ENCODE measurements at regions not wholly inside any gene's neighbourhood (a gene's known extent, or its start where the extent isn't known, plus 50 kb on each side); places are given as distances from the start of the nearest gene placed in this dataset.

- Histone ChIP-seq H3K9ac (no peak overlapping the region), H3K79me2 (ENCODE audit: low read depth) (no peaks in the 10 kb centered on the region), H4K20me1 (ENCODE audit: low read depth) (no peaks in the 10 kb centered on the region), H3K27ac (no peak overlapping the region), H3F3A (ENCODE audit: low read depth) (no peaks in the 10 kb centered on the region), H2AFZ (replicated peaks) (no peak overlapping the region), H3K9me3 (ENCODE audit: low read depth) (no peaks in the 10 kb centered on the region), H3K4me1 (no peaks in the 10 kb centered on the region), H3K4me3 (no peak overlapping the region), H3K27me3 (no peaks in the 10 kb centered on the region), H3K4me2 (no peak overlapping the region), H3K36me3 (no peaks in the 10 kb centered on the region)
- H3K27ac Mint-ChIP-seq: no peak overlapping the region
- no peak for TF ChIP-seq EZH2 (IDR thresholded peaks at IDR 0.05)
- TF ChIP-seq, protein P1, sequence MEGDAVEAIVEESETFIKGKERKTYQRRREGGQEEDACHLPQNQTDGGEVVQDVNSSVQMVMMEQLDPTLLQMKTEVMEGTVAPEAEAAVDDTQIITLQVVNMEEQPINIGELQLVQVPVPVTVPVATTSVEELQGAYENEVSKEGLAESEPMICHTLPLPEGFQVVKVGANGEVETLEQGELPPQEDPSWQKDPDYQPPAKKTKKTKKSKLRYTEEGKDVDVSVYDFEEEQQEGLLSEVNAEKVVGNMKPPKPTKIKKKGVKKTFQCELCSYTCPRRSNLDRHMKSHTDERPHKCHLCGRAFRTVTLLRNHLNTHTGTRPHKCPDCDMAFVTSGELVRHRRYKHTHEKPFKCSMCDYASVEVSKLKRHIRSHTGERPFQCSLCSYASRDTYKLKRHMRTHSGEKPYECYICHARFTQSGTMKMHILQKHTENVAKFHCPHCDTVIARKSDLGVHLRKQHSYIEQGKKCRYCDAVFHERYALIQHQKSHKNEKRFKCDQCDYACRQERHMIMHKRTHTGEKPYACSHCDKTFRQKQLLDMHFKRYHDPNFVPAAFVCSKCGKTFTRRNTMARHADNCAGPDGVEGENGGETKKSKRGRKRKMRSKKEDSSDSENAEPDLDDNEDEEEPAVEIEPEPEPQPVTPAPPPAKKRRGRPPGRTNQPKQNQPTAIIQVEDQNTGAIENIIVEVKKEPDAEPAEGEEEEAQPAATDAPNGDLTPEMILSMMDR (IDR thresholded peaks at IDR 0.05): no peak
- TF ChIP-seq EZH2phosphoT487 (IDR thresholded peaks at IDR 0.05): no peak
- H3K4me1 Mint-ChIP-seq: peaks cover 3% of the 10 kb centered on the region
- no peak overlapping the region for H3K4me3 Mint-ChIP-seq
- H3K36me3 Mint-ChIP-seq: no peaks in the 10 kb centered on the region
- no peaks in the 10 kb centered on the region for H3K9me3 Mint-ChIP-seq
- no peaks in the 10 kb centered on the region for H3K27me3 Mint-ChIP-seq (ENCODE audit: insufficient read depth, low read depth)
- no peak for DNase-seq (ENCODE audit: low spot score)
Measured at GRCh38 chr14:87067591-87067990, 925.4 kb downstream of the GALC start.

GRCh38 chr14:87067061-87067460 is 925.9 kb downstream of the GALC start:
- no peaks in the 10 kb centered on the region for H3K9me3 Mint-ChIP-seq
- Histone ChIP-seq H3K4me1 (no peaks in the 10 kb centered on the region), H3K4me2 (no peak overlapping the region), H3F3A (ENCODE audit: low read depth) (no peaks in the 10 kb centered on the region), H3K27me3 (no peaks in the 10 kb centered on the region), H3K27ac (no peak overlapping the region), H3K79me2 (ENCODE audit: low read depth) (no peaks in the 10 kb centered on the region), H2AFZ (replicated peaks) (no peak overlapping the region), H4K20me1 (ENCODE audit: low read depth) (no peaks in the 10 kb centered on the region), H3K9me3 (ENCODE audit: low read depth) (no peaks in the 10 kb centered on the region), H3K4me3 (no peak overlapping the region), H3K9ac (no peak overlapping the region), H3K36me3 (no peaks in the 10 kb centered on the region)
- H3K27me3 Mint-ChIP-seq (ENCODE audit: insufficient read depth, low read depth): no peaks in the 10 kb centered on the region
- H3K27ac Mint-ChIP-seq: no peak overlapping the region
- H3K36me3 Mint-ChIP-seq: no peaks in the 10 kb centered on the region
- TF ChIP-seq, protein P1 (IDR thresholded peaks at IDR 0.05): no peak
- H3K4me1 Mint-ChIP-seq: peaks cover 3% of the 10 kb centered on the region
- H3K4me3 Mint-ChIP-seq: no peak overlapping the region
- DNase-seq (ENCODE audit: low spot score): no peak

DNA sequence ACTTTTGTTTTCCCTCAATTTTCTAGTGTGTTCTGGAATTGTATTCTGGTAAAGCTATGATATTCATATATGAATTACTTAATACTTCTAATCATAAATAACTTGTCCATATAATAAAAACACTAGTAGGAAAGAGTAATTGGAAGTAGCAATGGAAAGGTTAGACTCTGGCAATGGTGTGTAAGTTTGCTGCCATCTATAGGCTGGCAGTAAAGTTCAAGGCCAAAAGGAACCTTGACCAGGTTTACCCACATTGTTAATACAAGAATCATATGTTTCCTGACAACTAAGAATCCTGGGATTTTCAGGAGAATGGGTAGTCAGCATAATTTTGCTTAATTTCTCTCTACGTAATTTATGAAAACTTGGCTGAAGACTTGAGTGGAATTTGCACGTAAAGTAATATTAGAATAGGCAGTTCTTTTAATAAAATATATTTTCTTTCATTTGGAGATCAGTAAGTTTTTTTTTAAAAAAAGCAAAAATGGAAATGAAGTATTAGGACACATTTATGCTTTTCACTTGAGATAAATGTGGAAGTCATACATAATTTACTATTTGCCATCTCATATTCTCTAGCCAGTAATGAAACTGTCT is 926.7 kb downstream of the GALC start:
- no peaks in the 10 kb centered on the region for H3K36me3 Mint-ChIP-seq
- H3K4me1 Mint-ChIP-seq: peaks cover 3% of the 10 kb centered on the region
- no peak overlapping the region for H3K4me3 ChIP-seq
- no peak overlapping the region for H3K27ac Mint-ChIP-seq
- no peaks in the 10 kb centered on the region for H3K9me3 Mint-ChIP-seq
- no peaks in the 10 kb centered on the region for H3K36me3 ChIP-seq
- no peaks in the 10 kb centered on the region for H3K27me3 ChIP-seq
- no peak overlapping the region for H2AFZ ChIP-seq (replicated peaks)
- DNase-seq (ENCODE audit: low spot score): no peak
- H3K79me2 ChIP-seq (ENCODE audit: low read depth): no peaks in the 10 kb centered on the region
- no peaks in the 10 kb centered on the region for H3K4me1 ChIP-seq
- H4K20me1 ChIP-seq (ENCODE audit: low read depth): no peaks in the 10 kb centered on the region
- no peak overlapping the region for H3K4me2 ChIP-seq
- H3K9ac ChIP-seq: no peak overlapping the region
- TF ChIP-seq EZH2phosphoT487 (IDR thresholded peaks at IDR 0.05) (no peak), EZH2 (IDR thresholded peaks at IDR 0.05) (no peak)
- TF ChIP-seq, protein P1 (IDR thresholded peaks at IDR 0.05): no peak
- H3K27ac ChIP-seq: no peak overlapping the region
- no peaks in the 10 kb centered on the region for H3K9me3 ChIP-seq (ENCODE audit: low read depth)
- H3K4me3 Mint-ChIP-seq: no peak overlapping the region
- H3F3A ChIP-seq (ENCODE audit: low read depth): no peaks in the 10 kb centered on the region
- H3K27me3 Mint-ChIP-seq (ENCODE audit: insufficient read depth, low read depth): no peaks in the 10 kb centered on the region

All from neural progenitor cell (in vitro differentiated cells).